ENCODE measurements at regions not wholly inside any gene's neighbourhood (a gene's known extent, or its start where the extent isn't known, plus 50 kb on each side); places are given as distances from the start of the nearest gene placed in this dataset.

GRCh38 chr10:42929236-42929635 lies 146.6 kb downstream of the BMS1 start:
- ATAC-seq (no peak), DNase-seq (ENCODE audit: low read depth, low spot score) (no peak), FAIRE-seq (no peak)
- intact Hi-C loops (cut with micrococcal nuclease; ENCODE audit: unreplicated experiment), result no loop called here
- BruUV-seq (replicated peaks), result no TSS peak
- H4K20me1 ChIP-seq (ENCODE audit: control insufficient read depth, insufficient read depth), result no peaks in the 10 kb centered on the region
- no peak for TF ChIP-seq PAX5 (IDR thresholded peaks at IDR 0.05; ENCODE audit: borderline replicate concordance, low read depth, low read length)
- no peak for TF ChIP-seq CUX1 (IDR thresholded peaks at IDR 0.05; ENCODE audit: insufficient replicate concordance, low read depth, low read length)
- no peak for TF ChIP-seq KDM1A (IDR thresholded peaks at IDR 0.05; ENCODE audit: borderline replicate concordance)
- no peak for TF ChIP-seq SUZ12 (IDR thresholded peaks at IDR 0.05; ENCODE audit: unreplicated experiment)
- no peak for TF ChIP-seq DPF2 (IDR thresholded peaks at IDR 0.05)
- TF ChIP-seq EP300 (IDR thresholded peaks at IDR 0.05; ENCODE audit: borderline replicate concordance in 1 of 2, control insufficient read depth in 1 of 2, low read depth in 2 of 2, low read length in 2 of 2), result no peak
- TF ChIP-seq HDAC6 (IDR thresholded peaks at IDR 0.05; ENCODE audit: unreplicated experiment), result no peak
- no peak for TF ChIP-seq BACH1 (IDR thresholded peaks at IDR 0.05; ENCODE audit: borderline replicate concordance)
- TF ChIP-seq MYC (IDR thresholded peaks at IDR 0.05; ENCODE audit: insufficient read depth, insufficient read length, insufficient replicate concordance, low read length, severe bottlenecking), result no peak
- TF ChIP-seq SKIL (IDR thresholded peaks at IDR 0.05; ENCODE audit: low read depth, poor library complexity, severe bottlenecking), result no peak
- no peak for TF ChIP-seq TBL1XR1 (IDR thresholded peaks at IDR 0.05; ENCODE audit: low read depth, low read length)
- no peak for TF ChIP-seq MYB (IDR thresholded peaks at IDR 0.05; ENCODE audit: borderline replicate concordance, low read depth, low read length)
- no peak for TF ChIP-seq EED (IDR thresholded peaks at IDR 0.05; ENCODE audit: low read depth)
- no peak for TF ChIP-seq MLLT1 (IDR thresholded peaks at IDR 0.05)
- ChIA-PET RAD21 (ENCODE audit: unreplicated experiment) (no interaction called here), CTCF (no interaction called here), POLR2A (no interaction called here), SMC1A (ENCODE audit: uncharacterized antibody, unreplicated experiment) (no interaction called here)
- no peak overlapping the region for H3K4me3 ChIP-seq
- no peak overlapping the region for H2AFZ ChIP-seq (ENCODE audit: control insufficient read depth, low read depth, low read length)
- peaks cover 0 to 3% of the 10 kb centered on the region in 2 experiments; a peak in 3 of 4 replicates for H3K27me3 ChIP-seq (replicated peaks in 1 of 2; ENCODE audit: control insufficient read depth in 2 of 2, insufficient read depth in 2 of 2, low read length in 1 of 2)
- H3K36me3 ChIP-seq (ENCODE audit: control insufficient read depth in 2 of 2, insufficient read depth in 2 of 2, low read length in 1 of 2), result no peaks in the 10 kb centered on the region
- 47% methylated on average over 4 of the region's 4 CpGs for WGBS (ENCODE audit: insufficient coverage, insufficient replicate concordance, low lambda C conversion rate, missing lambda C conversion rate)
- H3K9ac ChIP-seq (ENCODE audit: control insufficient read depth, insufficient read depth, low read length), result no peak overlapping the region
- no peaks in the 10 kb centered on the region for H3K9me3 ChIP-seq (replicated peaks; ENCODE audit: control insufficient read depth, insufficient read depth, low read length)
- no peak overlapping the region for H3K4me2 ChIP-seq (ENCODE audit: control insufficient read depth, insufficient read depth)
- no peaks in the 10 kb centered on the region for H3K79me2 ChIP-seq (ENCODE audit: control insufficient read depth, insufficient read depth, low read length)
- no peaks in the 10 kb centered on the region for H3K4me1 ChIP-seq (ENCODE audit: control insufficient read depth, insufficient read depth, low read length)
- in situ Hi-C loops (cut with MboI), result no loop called here
- H3K27ac ChIP-seq (ENCODE audit: control insufficient read depth, insufficient read depth), result no peak overlapping the region

Data from GM12878 (cell line).